PC-3 (cell line): ENCODE measurements at regions not wholly inside any gene's neighbourhood (a gene's known extent, or its start where the extent isn't known, plus 50 kb on each side); places are given as distances from the start of the nearest gene placed in this dataset.

Experiments
- ATAC-seq: fragments of 200-7000 bp; cut with Tn5 transposase; 2 replicates; pipeline ENCODE4 v1.9.1; 2020; ENCODE audit warnings: mild to moderate bottlenecking, moderate library complexity
- BruUV-seq: library from RNA; stranded (reverse); fragments of 400-500 nt; replicated peaks from 2 replicates; lab custom pipeline; 2021; lab: Mats Ljungman, UMichigan
- CTCF ChIA-PET: fragments of 300-600 bp; sonication (Branson Sonifier 250); formaldehyde crosslinking; loops from one replicate; lab custom pipeline; 2022; ENCODE audit warnings: antibody characterized with exemption; lab: Charles Lee
- POLR2A ChIA-PET: fragments of 300-600 bp; sonication (Branson Sonifier 250); formaldehyde crosslinking; loops from one replicate; lab custom pipeline; 2022; ENCODE audit warnings: antibody characterized with exemption; ENCODE audit not compliant: unreplicated experiment; lab: Charles Lee
- DNase-seq: peaks from one replicate; pipeline ENCODE4 v3.0.0-alpha.2; 2015
- H2AFZ ChIP-seq: fragments of 300-600 bp; sonication (generic); 2 replicates; pipeline ENCODE4 v1.6.0; 2016; ENCODE audit warnings: antibody characterized with exemption, low read length
- H3F3A ChIP-seq: fragments of 300-600 bp; sonication (generic); one replicate; pipeline ENCODE4 v1.6.0; 2017; ENCODE audit warnings: antibody characterized with exemption, low read length, control low read depth, mild to moderate bottlenecking; ENCODE audit not compliant: unreplicated experiment
- H3K27ac ChIP-seq: fragments of 300-600 bp; sonication (generic); 2 replicates; pipeline ENCODE4 v1.5.1; 2016; ENCODE audit warnings: mild to moderate bottlenecking, low read length
- H3K27me3 ChIP-seq: fragments of 300-600 bp; sonication (generic); 2 replicates; pipeline ENCODE4 v1.6.1; 2016; ENCODE audit warnings: low read length, mixed read lengths
- H3K36me3 ChIP-seq: fragments of 300-600 bp; sonication (generic); 2 replicates; pipeline ENCODE4 v1.6.1; 2016; ENCODE audit warnings: low read depth, mixed run types, low read length, mixed read lengths
- H3K4me1 ChIP-seq: fragments of 300-600 bp; sonication (generic); 2 replicates; pipeline ENCODE4 v1.5.1; 2016; ENCODE audit warnings: low read length; ENCODE audit not compliant: insufficient read depth
- H3K4me2 ChIP-seq: fragments of 300-600 bp; sonication (generic); 2 replicates; pipeline ENCODE4 v1.6.0; 2016; ENCODE audit warnings: low read length
- H3K4me3 ChIP-seq: fragments of 300-600 bp; sonication (generic); 2 replicates; pipeline ENCODE4 v1.5.1; 2016; ENCODE audit warnings: mild to moderate bottlenecking, low read length, mixed read lengths
- H3K79me2 ChIP-seq: fragments of 300-600 bp; sonication (generic); 2 replicates; pipeline ENCODE4 v1.6.1; 2017; ENCODE audit warnings: low read length, mixed read lengths
- H3K9ac ChIP-seq: fragments of 300-600 bp; sonication (generic); 2 replicates; pipeline ENCODE4 v1.6.0; 2016; ENCODE audit warnings: mild to moderate bottlenecking, low read length
- H3K9me2 ChIP-seq: fragments of 300-600 bp; sonication (generic); replicated peaks from 2 replicates; pipeline ENCODE4 v1.6.1; 2016; ENCODE audit warnings: mixed run types, low read length, mixed read lengths
- H3K9me3 ChIP-seq: fragments of 300-600 bp; sonication (generic); 2 replicates; pipeline ENCODE4 v1.6.1; 2016; ENCODE audit warnings: low read length, mixed read lengths
- H4K20me1 ChIP-seq: fragments of 300-600 bp; sonication (generic); 2 replicates; pipeline ENCODE4 v1.6.1; 2016; ENCODE audit warnings: low read length, mixed read lengths
- CTCF ChIP-seq: fragments of 300-600 bp; sonication (generic); conservative IDR thresholded peaks from 2 replicates; pipeline ENCODE4 v1.5.1; 2017; ENCODE audit warnings: antibody characterized with exemption, low read depth, mild to moderate bottlenecking, low read length
- EZH2 ChIP-seq: fragments of 300-600 bp; sonication (generic); IDR thresholded peaks from one replicate; pipeline ENCODE4 v1.6.1; 2017; ENCODE audit warnings: antibody characterized with exemption, mild to moderate bottlenecking, low read length; ENCODE audit not compliant: unreplicated experiment
- EZH2phosphoT487 ChIP-seq: fragments of 300-600 bp; sonication (generic); IDR thresholded peaks from 2 replicates; pipeline ENCODE4 v1.6.1; 2018; ENCODE audit warnings: mild to moderate bottlenecking, antibody characterized with exemption, low read length, borderline replicate concordance
- intact Hi-C: fragments of 100-400 bp; cut with micrococcal nuclease; formaldehyde crosslinking; loops from 2 replicates; pipeline ENCODE4 v1.9.0; 2023

- DNase-seq (no peak), ATAC-seq (no peak)
- Histone ChIP-seq H3K79me2 (no peaks in the 10 kb centered on the region), H3K9ac (no peak overlapping the region), H3K27ac (no peak overlapping the region), H3K4me1 (peaks cover 13% of the 10 kb centered on the region), H3K9me2 (no peaks in the 10 kb centered on the region), H3K36me3 (no peaks in the 10 kb centered on the region), H3F3A (no peaks in the 10 kb centered on the region), H3K4me3 (no peak overlapping the region), H3K27me3 (no peaks in the 10 kb centered on the region), H4K20me1 (no peaks in the 10 kb centered on the region), H3K9me3 (no peaks in the 10 kb centered on the region), H3K4me2 (no peak overlapping the region), H2AFZ (no peak overlapping the region)
- intact Hi-C loops = loop anchor here (5.0 to 10.0 kb wide), 3 partner anchors 185 to 977 kb away; partner anchors contain the start of gene MARCKS
- no peak for TF ChIP-seq CTCF
- no TSS peak for BruUV-seq
- POLR2A ChIA-PET = no interaction called here
- CTCF ChIA-PET = no interaction called here
These were observed 532.8 kb downstream of the RFPL4B start for GRCh38 chr6:112879920-112880413.

DNA sequence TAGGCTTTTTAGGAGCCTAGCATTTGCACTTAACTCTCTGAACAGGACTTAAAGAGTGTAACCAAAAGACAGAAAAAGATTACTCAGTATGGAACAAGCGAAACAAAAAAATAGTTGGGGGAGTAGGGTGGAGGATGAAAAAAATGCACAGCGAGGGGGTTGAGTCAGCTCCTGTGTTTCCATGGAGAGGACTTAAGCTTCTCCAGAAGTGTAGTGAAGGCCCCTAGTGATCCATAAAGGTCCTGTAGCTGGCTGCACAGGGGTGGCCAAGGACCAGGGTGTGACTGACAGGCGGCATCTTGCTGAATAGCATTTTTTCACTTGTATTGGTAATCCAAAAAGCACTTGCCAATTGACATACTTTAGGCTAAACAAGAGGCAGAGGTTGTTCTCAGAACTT is 533.9 kb downstream of the RFPL4B start:
- no peaks in the 10 kb centered on the region for H3K9me2 ChIP-seq
- H3K4me2 ChIP-seq = no peak overlapping the region
- H3K79me2 ChIP-seq = no peaks in the 10 kb centered on the region
- H4K20me1 ChIP-seq = no peaks in the 10 kb centered on the region
- no peaks in the 10 kb centered on the region for H3K9me3 ChIP-seq
- no peak for DNase-seq
- no TSS peak for BruUV-seq
- H3F3A ChIP-seq = no peaks in the 10 kb centered on the region
- POLR2A ChIA-PET = no interaction called here
- intact Hi-C loops = loop anchor here (10.0 kb wide), 1 partner anchor 184 kb away; no protein-coding TSS in a partner anchor
- TF ChIP-seq CTCF (no peak), EZH2 (no peak), EZH2phosphoT487 (no peak)
- H3K27ac ChIP-seq = no peak overlapping the region
- CTCF ChIA-PET = interaction anchor here (0.6 kb wide), 1 partner anchor 916 kb away, joined by 6 read pairs; no protein-coding TSS in a partner anchor
- H3K36me3 ChIP-seq = no peaks in the 10 kb centered on the region
- H3K4me1 ChIP-seq = peaks cover 13% of the 10 kb centered on the region
- ATAC-seq = no peak
- H2AFZ ChIP-seq = no peak overlapping the region
- H3K9ac ChIP-seq = no peak overlapping the region
- no peak overlapping the region for H3K4me3 ChIP-seq
- no peaks in the 10 kb centered on the region for H3K27me3 ChIP-seq

- no peak overlapping the region for H3K9ac ChIP-seq
- no peak overlapping the region for H3K4me3 ChIP-seq
- CTCF ChIA-PET = no interaction called here
- TF ChIP-seq CTCF (no peak), EZH2 (no peak), EZH2phosphoT487 (no peak)
- H3K9me3 ChIP-seq = no peaks in the 10 kb centered on the region
- DNase-seq (no peak), ATAC-seq (no peak)
- H3K79me2 ChIP-seq = no peaks in the 10 kb centered on the region
- no peaks in the 10 kb centered on the region for H3K27me3 ChIP-seq
- no peaks in the 10 kb centered on the region for H3F3A ChIP-seq
- no peak overlapping the region; the same call in 1 of the 2 replicates for H3K4me2 ChIP-seq
- no peaks in the 10 kb centered on the region for H3K9me2 ChIP-seq
- BruUV-seq = no TSS peak
- no peaks in the 10 kb centered on the region for H3K36me3 ChIP-seq
- H4K20me1 ChIP-seq = no peaks in the 10 kb centered on the region
- POLR2A ChIA-PET = no interaction called here
- no peak overlapping the region for H2AFZ ChIP-seq
- intact Hi-C loops = loop anchor here (10.0 kb wide), 1 partner anchor 183 kb away; no protein-coding TSS in a partner anchor
- H3K4me1 ChIP-seq = peaks cover 13% of the 10 kb centered on the region
- no peak overlapping the region for H3K27ac ChIP-seq
These were observed 535.0 kb downstream of the RFPL4B start for GRCh38 chr6:112881828-112882780.
